GM23248 (cell line): ENCODE measurements at regions not wholly inside any gene's neighbourhood (a gene's known extent, or its start where the extent isn't known, plus 50 kb on each side); places are given as distances from the start of the nearest gene placed in this dataset.

ENCODE experiments used
- DNase-seq: peaks from one replicate; pipeline ENCODE4 v3.0.0-alpha.2; 2015
- H2AFZ ChIP-seq: fragments of 200-600 bp; sonication (generic); 2 replicates; pipeline ENCODE4 v1.6.1; 2016; ENCODE audit warnings: antibody characterized with exemption
- H3F3A ChIP-seq: fragments of 200-600 bp; sonication (generic); 2 replicates; pipeline ENCODE4 v1.6.1; 2016; ENCODE audit warnings: mild to moderate bottlenecking, antibody characterized with exemption, mixed run types; ENCODE audit not compliant: insufficient read depth
- H3K27ac ChIP-seq: fragments of 200-600 bp; sonication (generic); 2 replicates; pipeline ENCODE4 v1.5.1; 2016; ENCODE audit warnings: mild to moderate bottlenecking
- H3K27me3 ChIP-seq: fragments of 200-600 bp; sonication (generic); replicated peaks from 2 replicates; pipeline ENCODE4 v1.6.1; 2016; ENCODE audit warnings: mild to moderate bottlenecking; ENCODE audit not compliant: insufficient read depth
- H3K36me3 ChIP-seq: fragments of 200-600 bp; sonication (generic); 2 replicates; pipeline ENCODE4 v1.6.1; 2016; ENCODE audit warnings: low read depth, mild to moderate bottlenecking
- H3K4me1 ChIP-seq: fragments of 200-600 bp; sonication (generic); 2 replicates; pipeline ENCODE4 v1.6.1; 2016; ENCODE audit warnings: mild to moderate bottlenecking; ENCODE audit not compliant: insufficient read depth
- H3K4me2 ChIP-seq: fragments of 200-600 bp; sonication (generic); one replicate; pipeline ENCODE4 v1.6.1; 2016; ENCODE audit warnings: mild to moderate bottlenecking; ENCODE audit not compliant: unreplicated experiment
- H3K4me3 ChIP-seq: fragments of 200-600 bp; sonication (generic); 2 replicates; pipeline ENCODE4 v1.5.1; 2016; ENCODE audit warnings: mild to moderate bottlenecking
- H3K79me2 ChIP-seq: fragments of 200-600 bp; sonication (generic); 2 replicates; pipeline ENCODE4 v1.6.1; 2016; ENCODE audit warnings: mild to moderate bottlenecking; ENCODE audit not compliant: insufficient read depth
- H3K9ac ChIP-seq: fragments of 200-600 bp; sonication (generic); 2 replicates; pipeline ENCODE4 v1.6.1; 2016; ENCODE audit warnings: mild to moderate bottlenecking
- H3K9me2 ChIP-seq: fragments of 200-600 bp; sonication (generic); 2 replicates; pipeline ENCODE4 v1.6.1; 2016; ENCODE audit warnings: mixed run types, mild to moderate bottlenecking, moderate library complexity; ENCODE audit not compliant: insufficient read depth
- H3K9me3 ChIP-seq: fragments of 200-600 bp; sonication (generic); one replicate; pipeline ENCODE4 v1.6.1; 2017; ENCODE audit warnings: low read depth
- H4K20me1 ChIP-seq: fragments of 200-600 bp; sonication (generic); 2 replicates; pipeline ENCODE4 v1.6.0; 2016; ENCODE audit not compliant: insufficient read depth
- EZH2 ChIP-seq: fragments of 200-600 bp; sonication (generic); IDR thresholded peaks from 2 replicates; pipeline ENCODE4 v1.6.1; 2018; ENCODE audit warnings: antibody characterized with exemption, mild to moderate bottlenecking; ENCODE audit not compliant: insufficient read depth, poor library complexity, severe bottlenecking
- EZH2phosphoT487 ChIP-seq: fragments of 200-600 bp; sonication (generic); IDR thresholded peaks from 2 replicates; pipeline ENCODE4 v1.6.1; 2018; ENCODE audit warnings: antibody characterized with exemption, moderate library complexity, mild to moderate bottlenecking, low read depth; ENCODE audit not compliant: insufficient read depth
- WGBS, 2 experiments: methylation state at CpG; one replicate each; pipeline ENCODE4 v1.1.6; 2015 to 2017; ENCODE audit warnings: low lambda C conversion rate in 2 of 2, low coverage in 1 of 2; ENCODE audit errors: missing lambda C conversion rate in 2 of 2; 5-methylcytosine and 5-hydroxymethylcytosine counted together
- in situ Hi-C: fragments of 300-500 bp; cut with MboI; formaldehyde crosslinking; loops from 2 replicates; pipeline ENCODE4 v1.15.0; 2020

GRCh38 chr22:26985931-26986782 is 328.8 kb downstream of the MIAT start:
- no peaks in the 10 kb centered on the region for H3F3A ChIP-seq
- no peaks in the 10 kb centered on the region for H4K20me1 ChIP-seq
- DNase-seq: no peak
- TF ChIP-seq EZH2phosphoT487 (no peak), EZH2 (no peak)
- H3K9me2 ChIP-seq: no peaks in the 10 kb centered on the region
- H3K4me1 ChIP-seq: no peaks in the 10 kb centered on the region
- H3K36me3 ChIP-seq: no peaks in the 10 kb centered on the region
- in situ Hi-C loops: no loop called here
- no peaks in the 10 kb centered on the region for H3K79me2 ChIP-seq
- H3K4me2 ChIP-seq: no peak overlapping the region
- no peak overlapping the region for H3K27ac ChIP-seq
- H3K4me3 ChIP-seq: no peak overlapping the region
- H3K9ac ChIP-seq: no peak overlapping the region
- no peaks in the 10 kb centered on the region for H3K9me3 ChIP-seq
- H2AFZ ChIP-seq: no peak overlapping the region
- WGBS, 2 experiments: 54% methylated on average over 11 of the region's 11 CpGs
- H3K27me3 ChIP-seq: peaks cover 12% of the 10 kb centered on the region; the same call in 1 of the 2 replicates

GRCh38 chr22:26986884-26987283 is 329.5 kb downstream of the MIAT start:
- WGBS, 2 experiments: 67 to 78% methylated on average over 3 of the region's 3 CpGs
- H2AFZ ChIP-seq: no peak overlapping the region
- no peak overlapping the region for H3K4me2 ChIP-seq
- H4K20me1 ChIP-seq: no peaks in the 10 kb centered on the region
- in situ Hi-C loops: no loop called here
- H3K27me3 ChIP-seq: peaks cover 12% of the 10 kb centered on the region; the same call in 1 of the 2 replicates
- H3K9ac ChIP-seq: no peak overlapping the region
- no peaks in the 10 kb centered on the region for H3K9me3 ChIP-seq
- no peaks in the 10 kb centered on the region for H3K36me3 ChIP-seq
- no peak overlapping the region for H3K4me3 ChIP-seq
- DNase-seq: no peak
- H3K27ac ChIP-seq: no peak overlapping the region
- TF ChIP-seq EZH2 (no peak), EZH2phosphoT487 (no peak)
- no peaks in the 10 kb centered on the region for H3K79me2 ChIP-seq
- no peaks in the 10 kb centered on the region for H3K9me2 ChIP-seq
- no peaks in the 10 kb centered on the region for H3F3A ChIP-seq
- no peaks in the 10 kb centered on the region for H3K4me1 ChIP-seq

GRCh38 chr22:26990503-26991189 is 333.3 kb downstream of the MIAT start:
- H3K9me3 ChIP-seq: no peaks in the 10 kb centered on the region
- H2AFZ ChIP-seq: no peak overlapping the region
- no peaks in the 10 kb centered on the region for H4K20me1 ChIP-seq
- H3K4me1 ChIP-seq: no peaks in the 10 kb centered on the region
- H3K4me3 ChIP-seq: no peak overlapping the region
- DNase-seq: no peak
- H3K27me3 ChIP-seq: peaks cover 17% of the 10 kb centered on the region
- H3K36me3 ChIP-seq: no peaks in the 10 kb centered on the region
- H3K9ac ChIP-seq: no peak overlapping the region
- H3K4me2 ChIP-seq: no peak overlapping the region
- in situ Hi-C loops: no loop called here
- TF ChIP-seq EZH2: no peak
- no peak for TF ChIP-seq EZH2phosphoT487
- H3K27ac ChIP-seq: no peak overlapping the region
- no peaks in the 10 kb centered on the region for H3K9me2 ChIP-seq
- no peaks in the 10 kb centered on the region for H3K79me2 ChIP-seq
- no peaks in the 10 kb centered on the region for H3F3A ChIP-seq
- WGBS, 2 experiments: 49 to 59% methylated on average over 7 of the region's 7 CpGs

- Histone ChIP-seq H3K4me2 (no peak overlapping the region), H3K9ac (no peak overlapping the region)
- 43 to 46% methylated on average over 2 of the region's 2 CpGs for WGBS, 2 experiments
These were observed 335.2 kb downstream of the MIAT start for GRCh38 chr22:26992556-26992955.

More at GRCh38 chr22:26992556-26992955, 335.2 kb downstream of the MIAT start:
- Histone ChIP-seq H3K4me1 (no peaks in the 10 kb centered on the region), H3K9me2 (no peaks in the 10 kb centered on the region), H3K27ac (no peak overlapping the region), H3K36me3 (no peaks in the 10 kb centered on the region), H3K9me3 (no peaks in the 10 kb centered on the region), H3F3A (no peaks in the 10 kb centered on the region), H2AFZ (no peak overlapping the region), H3K27me3 (peaks cover 23% of the 10 kb centered on the region), H4K20me1 (no peaks in the 10 kb centered on the region), H3K4me3 (no peak overlapping the region), H3K79me2 (no peaks in the 10 kb centered on the region)
- no peak for DNase-seq
- no peak for TF ChIP-seq EZH2
- no peak for TF ChIP-seq EZH2phosphoT487
- in situ Hi-C loops: no loop called here
